CD4-positive, alpha-beta T cell treated with Interleukin-21 for 1 hour (primary cell): ENCODE measurements at regions not wholly inside any gene's neighbourhood (a gene's known extent, or its start where the extent isn't known, plus 50 kb on each side); places are given as distances from the start of the nearest gene placed in this dataset.

Source experiments
- DNase-seq: peaks from one replicate; pipeline ENCODE4 v3.0.0-alpha.2; 2020

GRCh38 chr10:32169556-32169955 is 113.3 kb upstream of the KIF5B start:
- no peak for DNase-seq

DNA sequence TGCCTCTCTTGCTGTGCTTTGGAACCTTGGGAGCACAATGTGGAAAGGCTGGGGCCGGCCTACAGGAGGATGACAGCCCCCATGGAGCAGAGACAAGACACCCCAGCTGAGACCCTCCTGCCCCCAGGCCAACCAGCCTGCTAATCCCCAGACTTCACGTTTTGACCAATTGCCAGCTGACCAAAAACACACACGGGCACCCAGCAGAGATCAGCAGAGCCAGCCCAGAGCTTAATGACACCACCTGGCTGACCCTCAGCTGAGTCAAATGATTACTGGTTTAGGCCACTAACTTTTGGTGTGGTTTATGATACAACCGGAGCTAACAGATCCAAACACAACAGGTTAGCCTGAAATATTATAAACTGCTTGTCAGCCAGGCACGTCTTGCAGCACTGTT is 111.2 kb upstream of the KIF5B start:
- DNase-seq: no peak

- no peak for DNase-seq
These were observed 110.1 kb upstream of the KIF5B start for GRCh38 chr10:32166365-32166764.

DNA sequence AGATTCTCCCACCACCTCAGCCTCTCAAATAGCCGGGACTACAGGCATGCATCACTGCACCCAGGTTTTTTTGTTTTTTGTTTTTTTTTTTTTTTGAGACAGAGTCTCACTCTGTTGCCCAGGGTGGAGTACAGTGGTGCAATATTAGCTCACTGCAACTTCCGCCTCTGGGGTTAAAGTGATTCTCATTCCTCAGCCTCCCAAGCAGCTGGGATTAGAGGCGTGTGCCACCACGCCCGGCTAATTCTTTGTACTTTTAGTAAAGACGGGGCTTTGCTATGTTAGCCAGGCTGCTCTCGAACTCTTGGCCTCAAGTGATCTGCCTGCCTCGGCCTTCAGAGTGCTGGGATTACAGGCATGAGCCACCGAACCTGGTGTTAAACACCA is 107.5 kb upstream of the KIF5B start:
- DNase-seq: no peak

DNA sequence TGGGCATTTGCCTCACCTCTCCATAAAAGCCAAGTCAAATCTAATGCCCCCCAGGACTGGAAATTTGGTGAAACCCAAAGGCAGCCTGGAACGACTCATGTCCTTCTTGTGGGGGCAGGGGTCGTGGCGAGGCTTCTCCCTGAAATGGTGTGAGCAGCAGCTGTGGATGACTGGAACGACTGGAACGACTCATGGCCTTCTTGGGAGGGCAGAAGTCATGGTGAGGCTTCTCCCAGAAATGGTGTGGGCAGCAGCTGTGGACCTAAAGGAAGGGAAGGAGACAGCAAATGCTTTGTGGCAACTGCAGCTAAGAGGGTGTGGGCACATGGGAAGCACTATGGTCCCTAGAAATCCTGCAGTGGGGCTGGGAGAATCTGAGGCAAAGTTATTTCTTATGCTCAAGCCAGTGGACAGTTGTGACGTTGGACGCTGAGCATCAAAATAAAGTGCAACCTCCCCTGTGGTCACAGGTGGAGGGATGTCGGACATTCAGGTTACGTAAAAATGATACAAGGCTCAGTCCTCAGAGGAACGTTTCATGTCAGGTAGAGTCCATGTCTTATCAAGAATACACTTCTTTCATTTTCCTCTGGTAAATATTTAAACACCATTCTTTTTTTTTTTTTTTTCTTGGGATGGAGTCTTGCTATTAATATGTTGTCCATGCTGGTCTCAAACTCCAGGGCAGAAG is 107.0 kb upstream of the KIF5B start:
- DNase-seq: no peak

- no peak for DNase-seq
These were observed 105.4 kb upstream of the KIF5B start for GRCh38 chr10:32161586-32161985.

GRCh38 chr10:32160864-32161263 is 104.6 kb upstream of the KIF5B start:
- DNase-seq: no peak

GRCh38 chr10:32159264-32159663 is 103.0 kb upstream of the KIF5B start:
- DNase-seq: no peak

GRCh38 chr10:32156031-32156495 is 99.8 kb upstream of the KIF5B start:
- DNase-seq: no peak

- no peak for DNase-seq
These were observed 98.9 kb upstream of the KIF5B start for GRCh38 chr10:32155075-32155516.

GRCh38 chr10:32153931-32154330 is 97.7 kb upstream of the KIF5B start:
- no peak for DNase-seq

DNA sequence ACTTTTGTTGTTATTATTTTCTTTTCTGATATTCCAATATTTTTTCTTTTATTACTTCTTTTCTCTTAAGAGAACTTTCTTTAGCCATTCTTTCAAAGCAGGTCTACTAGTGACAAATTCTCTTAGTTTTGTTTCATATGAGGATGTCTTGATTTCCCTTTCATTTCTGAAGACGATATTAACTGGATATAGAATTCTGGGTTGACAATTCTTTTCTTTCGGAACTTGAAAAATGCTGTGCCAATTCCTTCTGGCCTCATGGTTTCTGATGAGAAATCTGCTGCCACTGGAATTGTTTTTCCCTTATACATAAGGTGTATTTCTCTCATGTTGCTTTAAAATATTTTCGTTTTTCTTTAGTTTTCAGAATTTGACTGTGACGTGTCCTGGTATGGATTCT is 97.0 kb upstream of the KIF5B start:
- no peak for DNase-seq

DNA sequence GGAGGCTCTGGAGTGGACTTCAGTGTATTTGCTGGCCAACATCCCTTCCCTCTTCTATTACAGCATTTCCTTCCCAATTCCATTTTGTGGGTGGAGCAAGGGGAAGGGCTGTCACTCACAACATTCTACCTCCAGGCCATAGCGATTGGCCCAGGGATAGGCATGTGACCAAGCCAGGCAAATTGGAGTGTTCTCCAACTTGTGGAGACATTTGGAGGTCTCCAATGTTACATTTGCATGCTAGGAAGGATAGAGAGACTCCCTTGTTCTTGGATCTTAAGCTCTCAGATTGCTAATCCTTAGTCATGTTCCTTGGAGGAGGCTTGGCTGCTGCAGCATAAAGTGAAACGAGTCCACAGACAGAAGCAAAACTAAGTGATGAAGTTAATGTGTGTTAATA is 95.6 kb upstream of the KIF5B start:
- DNase-seq: no peak

GRCh38 chr10:32150532-32151101 is 94.4 kb upstream of the KIF5B start:
- peak; percentile 8 for DNase-seq

DNA sequence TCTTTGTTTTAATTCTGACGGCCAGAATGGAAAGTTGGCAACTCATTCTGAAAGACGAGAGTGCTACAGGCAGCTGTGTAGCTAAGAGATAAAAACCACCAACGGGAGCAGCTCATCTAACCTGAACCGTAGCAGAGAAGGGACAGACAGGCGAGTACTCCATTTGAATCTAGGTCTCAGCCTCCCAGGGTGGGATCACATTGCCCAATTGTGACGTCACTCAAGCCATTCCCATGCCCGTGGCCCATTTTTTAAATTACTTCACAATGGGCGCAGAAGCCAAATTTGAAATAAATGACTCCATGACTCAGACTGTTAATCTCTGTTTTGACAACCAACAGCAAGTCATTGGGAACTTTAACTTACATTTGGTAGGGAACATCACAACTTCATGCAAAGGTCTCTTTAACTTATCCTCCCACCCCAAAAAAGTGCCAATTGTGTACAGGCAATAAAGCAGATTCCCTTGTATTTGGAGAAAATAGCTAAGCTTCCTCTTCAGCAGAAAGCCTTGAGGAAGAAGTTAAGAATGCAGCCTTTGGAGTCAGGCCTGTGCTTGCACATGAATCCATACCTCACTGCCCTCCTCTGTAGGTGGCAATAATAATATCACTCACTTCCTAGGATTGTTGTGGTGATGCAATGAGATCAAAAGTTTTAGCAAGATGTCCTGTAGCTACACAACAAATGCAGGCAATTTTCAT is 93.2 kb upstream of the KIF5B start:
- no peak for DNase-seq

- no peak for DNase-seq
These were observed 92.6 kb upstream of the KIF5B start for GRCh38 chr10:32148864-32149251.

- no peak for DNase-seq
These were observed 91.5 kb upstream of the KIF5B start for GRCh38 chr10:32147730-32148129.

DNA sequence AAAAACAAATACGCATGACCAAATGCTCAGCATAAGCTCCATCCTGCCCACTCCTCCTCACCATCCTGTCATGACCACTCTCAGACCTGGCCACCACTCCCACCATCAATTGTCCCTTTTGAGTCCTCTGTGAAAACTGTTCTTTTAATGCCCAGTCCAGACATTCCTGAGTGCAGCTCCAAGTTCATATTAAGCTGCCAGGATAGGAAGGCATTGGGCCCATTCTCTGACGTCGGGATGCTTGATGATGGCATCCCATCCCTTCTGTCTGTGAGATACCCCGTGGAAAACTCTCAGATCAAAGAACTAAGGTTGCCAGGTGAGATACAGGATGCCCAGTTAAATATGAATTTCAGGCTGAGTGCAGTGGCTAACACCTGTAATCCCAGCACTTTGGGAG is 89.9 kb upstream of the KIF5B start:
- no peak for DNase-seq

DNA sequence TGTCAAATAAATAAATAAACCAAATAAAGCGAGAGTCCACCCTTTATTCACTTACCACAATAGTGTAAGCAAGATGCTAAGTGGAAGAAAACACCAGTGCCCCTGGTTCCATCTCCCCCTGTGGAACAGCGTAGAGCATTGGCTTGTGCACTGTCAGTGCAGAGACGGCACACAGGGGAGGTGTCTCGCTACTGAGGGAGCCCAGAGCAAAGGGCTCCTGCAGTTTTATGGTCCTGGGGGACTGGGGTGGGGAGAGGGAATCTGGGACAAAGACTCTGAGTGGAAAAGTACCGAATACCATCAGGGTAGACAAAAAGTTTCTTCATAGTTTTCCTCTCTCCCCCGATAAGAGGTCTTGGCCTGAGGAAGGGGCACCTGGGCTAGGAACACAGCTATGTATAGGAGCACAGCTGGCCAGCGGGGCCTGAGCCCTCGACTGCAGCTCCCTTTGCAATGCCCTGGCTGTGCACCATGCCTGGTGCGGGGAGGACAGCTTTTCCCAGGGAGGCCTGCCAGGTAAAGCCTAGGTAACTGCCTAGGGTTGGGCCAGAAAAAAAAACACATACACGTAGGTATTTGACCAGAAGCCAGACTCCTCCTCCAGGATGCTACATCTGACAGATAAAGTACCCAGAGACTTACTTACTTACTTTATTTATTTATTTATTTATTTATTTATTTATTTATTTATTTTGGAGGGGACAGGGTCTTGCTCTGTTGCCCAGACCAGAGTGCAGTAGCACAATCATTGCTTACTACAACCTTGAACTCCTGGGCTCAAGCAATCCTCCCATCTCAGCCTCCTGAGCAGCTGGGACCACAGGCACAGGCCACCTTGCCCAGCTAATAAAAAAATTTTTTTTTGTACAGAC is 88.8 kb upstream of the KIF5B start:
- no peak for DNase-seq

DNA sequence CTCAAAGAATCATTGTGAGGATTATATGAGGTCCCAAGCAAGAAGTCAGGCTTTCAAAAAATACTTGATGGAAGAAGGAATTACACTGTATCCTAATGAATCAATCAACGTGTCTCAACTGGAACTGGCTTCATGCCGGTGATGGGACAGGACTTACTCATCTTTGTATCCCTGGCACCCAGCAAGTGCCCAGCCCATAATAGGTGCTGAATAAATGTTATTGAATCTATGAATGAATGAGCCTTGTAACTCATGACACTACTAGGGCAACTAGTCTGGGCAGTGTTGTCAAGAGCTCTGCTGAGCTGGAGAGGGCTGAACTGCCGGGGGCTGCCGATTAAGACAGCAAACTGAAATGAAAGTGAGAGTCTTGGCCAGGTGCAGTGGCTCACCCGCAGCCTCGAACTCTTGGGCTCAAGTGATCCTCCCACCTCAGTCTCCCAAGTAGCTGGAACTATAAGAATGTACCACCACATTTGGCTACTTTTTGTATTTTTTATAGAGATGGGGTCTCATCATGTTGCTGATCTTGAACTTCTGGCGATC is 87.2 kb upstream of the KIF5B start:
- no peak for DNase-seq

- DNase-seq: no peak
These were observed 86.4 kb upstream of the KIF5B start for GRCh38 chr10:32142646-32143045.

DNA sequence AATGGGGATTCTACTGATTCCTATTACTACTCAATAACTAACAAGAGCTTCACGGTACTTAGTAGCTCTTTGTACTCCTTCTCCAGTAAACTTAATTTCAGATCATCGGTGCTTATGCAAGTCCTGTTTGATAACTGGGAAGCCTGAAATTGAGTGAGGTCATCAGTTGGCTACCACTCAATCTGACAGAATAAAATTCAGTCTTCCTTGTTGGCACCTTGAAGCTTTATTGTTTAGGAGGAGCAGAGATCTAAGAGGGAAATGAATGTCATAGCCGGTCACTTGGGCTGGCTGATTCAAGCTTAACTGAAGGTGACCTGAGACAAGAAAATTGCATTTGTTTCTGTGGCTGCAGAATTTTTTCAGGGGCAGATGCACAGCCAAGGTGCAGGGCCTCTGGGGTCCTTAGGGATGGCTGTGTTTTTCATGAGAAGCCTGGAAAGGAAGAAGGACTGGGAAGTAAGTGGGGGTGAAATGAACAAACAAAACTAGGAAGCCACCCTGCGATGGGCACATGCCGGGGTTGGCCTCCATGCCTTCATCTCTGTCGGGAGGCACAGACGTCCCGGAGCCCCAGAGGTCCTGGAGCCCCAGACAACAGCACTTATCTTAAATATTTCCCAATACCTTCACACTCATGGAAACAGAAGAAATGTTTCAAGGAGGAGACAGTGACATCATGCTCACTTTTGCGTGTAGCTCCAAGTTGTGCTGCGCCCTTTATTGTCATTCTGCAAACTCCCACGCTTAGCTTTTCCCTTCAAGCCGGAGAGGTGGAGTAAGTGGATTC is 85.0 kb upstream of the KIF5B start:
- no peak for DNase-seq
